GM19023 (cell line): ENCODE measurements at regions not wholly inside any gene's neighbourhood (a gene's known extent, or its start where the extent isn't known, plus 50 kb on each side); places are given as distances from the start of the nearest gene placed in this dataset.
"Not testable (repeated sequence)": the region's sequence is repeated elsewhere in the genome, so short reads cannot be mapped to it uniquely, and the experiment has no call there.

Experiments used
- ATAC-seq: cut with Tn5 transposase; IDR thresholded peaks from one replicate; pipeline ENCODE4 v1.9.1; 2021; ENCODE audit warnings: mild to moderate bottlenecking, moderate library complexity; ENCODE audit not compliant: unreplicated experiment

GRCh38 chrX:138014577-138014976, 448.6 kb downstream of the ZIC3 start:
- no peak for ATAC-seq

- ATAC-seq = no peak
These were observed 452.3 kb downstream of the ZIC3 start for GRCh38 chrX:138018145-138018799.

- ATAC-seq = no peak
These were observed 455.0 kb downstream of the ZIC3 start for GRCh38 chrX:138020941-138021340.

- ATAC-seq = no peak
These were observed 460.3 kb downstream of the ZIC3 start for GRCh38 chrX:138026211-138026610.

GRCh38 chrX:138031715-138032114, 465.8 kb downstream of the ZIC3 start:
- no peak for ATAC-seq

GRCh38 chrX:138034136-138034535, 468.2 kb downstream of the ZIC3 start:
- no peak for ATAC-seq

GRCh38 chrX:138037548-138037947, 471.6 kb downstream of the ZIC3 start:
- ATAC-seq = no peak

GRCh38 chrX:138057883-138058282, 492.0 kb downstream of the ZIC3 start:
- ATAC-seq = no peak

- ATAC-seq = no peak
These were observed 493.0 kb downstream of the ZIC3 start for GRCh38 chrX:138058931-138059330.

GRCh38 chrX:138067415-138067814, 501.5 kb downstream of the ZIC3 start:
- no peak for ATAC-seq

- ATAC-seq = no peak
These were observed 507.7 kb downstream of the ZIC3 start for GRCh38 chrX:138073626-138074025.

GRCh38 chrX:138082251-138082650, 516.3 kb downstream of the ZIC3 start:
- no peak for ATAC-seq

- ATAC-seq = no peak
These were observed 517.0 kb downstream of the ZIC3 start for GRCh38 chrX:138082896-138083295.

GRCh38 chrX:138110910-138111309, 545.0 kb downstream of the ZIC3 start:
- not testable (repeated sequence) for ATAC-seq

- ATAC-seq = no peak
These were observed 561.4 kb downstream of the ZIC3 start for GRCh38 chrX:138127314-138127713.

GRCh38 chrX:138128027-138128671, 562.2 kb downstream of the ZIC3 start:
- ATAC-seq = peak; percentile 93

GRCh38 chrX:138150709-138151108, 560.8 kb downstream of the FGF13 start:
- ATAC-seq = no peak

- ATAC-seq = no peak
These were observed 553.7 kb downstream of the FGF13 start for GRCh38 chrX:138157850-138158249.

GRCh38 chrX:138191998-138192397, 519.5 kb downstream of the FGF13 start:
- ATAC-seq = no peak

GRCh38 chrX:138229718-138230117, 481.8 kb downstream of the FGF13 start:
- ATAC-seq = no peak

GRCh38 chrX:138240266-138240665, 471.3 kb downstream of the FGF13 start:
- ATAC-seq = no peak

GRCh38 chrX:138254001-138254400, 457.5 kb downstream of the FGF13 start:
- ATAC-seq = no peak

- no peak for ATAC-seq
These were observed 456.1 kb downstream of the FGF13 start for GRCh38 chrX:138255373-138255772.
